HG02798 (cell line): ENCODE measurements at regions not wholly inside any gene's neighbourhood (a gene's known extent, or its start where the extent isn't known, plus 50 kb on each side); places are given as distances from the start of the nearest gene placed in this dataset.
"Not testable (repeated sequence)": the region's sequence is repeated elsewhere in the genome, so short reads cannot be mapped to it uniquely, and the experiment has no call there.

Experiments
- ATAC-seq: cut with Tn5 transposase; IDR thresholded peaks from one replicate; pipeline ENCODE4 v1.9.1; 2021; ENCODE audit warnings: mild to moderate bottlenecking; ENCODE audit not compliant: unreplicated experiment, poor library complexity

- ATAC-seq, result no peak
Measured at GRCh38 chr2:4221434-4221833, 518.1 kb downstream of the DCDC2C start.

GRCh38 chr2:4221845-4222244, 518.5 kb downstream of the DCDC2C start:
- no peak for ATAC-seq

- not testable (repeated sequence) for ATAC-seq
Measured at GRCh38 chr2:4244422-4244821, 541.0 kb downstream of the DCDC2C start.

- no peak for ATAC-seq
Measured at GRCh38 chr2:4246364-4247131, 543.2 kb downstream of the DCDC2C start.

GRCh38 chr2:4247791-4248190, 544.4 kb downstream of the DCDC2C start:
- ATAC-seq, result no peak

- ATAC-seq, result no peak
Measured at GRCh38 chr2:4255491-4255890, 552.1 kb downstream of the DCDC2C start.

- no peak for ATAC-seq
Measured at GRCh38 chr2:4256351-4256750, 553.0 kb downstream of the DCDC2C start.

GRCh38 chr2:4258563-4258962, 555.2 kb downstream of the DCDC2C start:
- no peak for ATAC-seq

GRCh38 chr2:4265936-4266335, 562.6 kb downstream of the DCDC2C start:
- ATAC-seq, result no peak

GRCh38 chr2:4269885-4270284, 566.5 kb downstream of the DCDC2C start:
- no peak for ATAC-seq

GRCh38 chr2:4272261-4272858, 569.0 kb downstream of the DCDC2C start:
- no peak for ATAC-seq

- no peak for ATAC-seq
Measured at GRCh38 chr2:4278392-4278791, 575.0 kb downstream of the DCDC2C start.

GRCh38 chr2:4279431-4279830, 576.1 kb downstream of the DCDC2C start:
- no peak for ATAC-seq

GRCh38 chr2:4291430-4291829, 588.1 kb downstream of the DCDC2C start:
- no peak for ATAC-seq

- ATAC-seq, result no peak
Measured at GRCh38 chr2:4295680-4296079, 592.3 kb downstream of the DCDC2C start.

- no peak for ATAC-seq
Measured at GRCh38 chr2:4300616-4301015, 597.2 kb downstream of the DCDC2C start.

- ATAC-seq, result no peak
Measured at GRCh38 chr2:4324531-4324930, 621.2 kb downstream of the DCDC2C start.

- no peak for ATAC-seq
Measured at GRCh38 chr2:4336864-4337263, 633.5 kb downstream of the DCDC2C start.

- ATAC-seq, result no peak
Measured at GRCh38 chr2:4338345-4338744, 635.0 kb downstream of the DCDC2C start.

GRCh38 chr2:4340536-4340935, 637.2 kb downstream of the DCDC2C start:
- no peak for ATAC-seq

GRCh38 chr2:4346628-4347027, 643.3 kb downstream of the DCDC2C start:
- ATAC-seq, result no peak

GRCh38 chr2:4353668-4354067, 650.3 kb downstream of the DCDC2C start:
- ATAC-seq, result no peak
